ENCODE measurements at regions not wholly inside any gene's neighbourhood (a gene's known extent, or its start where the extent isn't known, plus 50 kb on each side); places are given as distances from the start of the nearest gene placed in this dataset.

DNA sequence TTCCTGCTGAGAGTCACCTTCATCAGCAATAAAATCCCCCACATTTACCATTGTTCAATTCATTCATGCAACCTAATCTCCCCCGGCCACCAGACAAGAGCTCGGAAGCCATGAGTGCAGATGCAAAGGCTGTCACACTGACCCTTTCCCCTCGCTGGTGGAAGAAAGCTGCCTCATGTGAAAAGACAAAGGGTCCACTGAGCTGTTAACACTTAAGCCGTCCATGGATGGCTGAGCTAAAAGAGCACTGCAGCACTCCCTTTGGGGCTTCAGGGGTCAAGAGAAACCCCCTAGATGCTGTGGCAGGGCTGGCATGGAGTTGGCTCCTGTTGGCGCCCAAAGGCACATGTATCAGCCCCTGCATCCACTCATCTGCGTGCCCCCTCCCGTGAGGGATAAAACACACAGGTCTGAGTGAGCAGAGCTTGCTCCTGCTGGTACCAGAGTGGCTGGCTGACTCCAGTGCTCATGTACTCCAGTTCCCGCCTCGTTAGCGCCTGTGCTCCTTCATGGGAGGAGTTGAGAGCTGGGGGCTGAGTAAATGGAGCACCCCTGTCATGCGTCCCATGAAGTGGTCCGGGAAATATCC lies 216.5 kb downstream of the PDHA2 start:
- TF ChIP-seq CTCF (conservative IDR thresholded peaks at IDR 0.05): no peak
- H3K27ac ChIP-seq: no peak overlapping the region

GRCh38 chr4:96063639-96064038 lies 223.7 kb downstream of the PDHA2 start:
- H3K27ac ChIP-seq: no peak overlapping the region
- no peak for TF ChIP-seq CTCF (conservative IDR thresholded peaks at IDR 0.05)

- no peak for TF ChIP-seq CTCF (conservative IDR thresholded peaks at IDR 0.05)
- H3K27ac ChIP-seq: no peak overlapping the region
Measured at GRCh38 chr4:96073461-96073860, 233.6 kb downstream of the PDHA2 start.

DNA sequence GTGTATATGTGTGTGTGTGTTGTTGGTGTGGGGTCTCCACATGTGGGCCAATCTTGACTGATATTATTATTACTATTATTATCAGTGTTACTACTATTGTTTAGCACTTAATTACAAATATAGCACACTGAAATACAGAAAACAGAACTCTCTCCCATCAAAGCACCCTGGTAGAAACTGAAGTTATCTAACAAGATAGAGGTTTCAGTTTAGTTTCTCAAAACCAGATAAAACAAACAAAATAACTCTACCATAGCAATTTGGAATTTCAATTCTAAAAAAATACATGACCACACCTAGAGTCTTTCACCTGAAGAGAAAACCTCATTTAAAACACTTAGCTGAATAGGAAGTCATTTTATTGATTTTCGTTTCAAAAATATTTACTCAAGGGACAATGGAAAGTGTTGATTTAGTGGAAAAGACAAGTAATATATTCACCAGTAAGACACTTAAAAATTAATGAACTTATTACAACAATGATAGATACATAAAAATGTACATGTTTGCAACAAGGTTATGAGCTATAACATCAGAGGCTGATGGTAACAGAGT lies 252.3 kb downstream of the PDHA2 start:
- peak overlapping the region; percentile 76 for H3K27ac ChIP-seq
- no peak for TF ChIP-seq CTCF (conservative IDR thresholded peaks at IDR 0.05)

DNA sequence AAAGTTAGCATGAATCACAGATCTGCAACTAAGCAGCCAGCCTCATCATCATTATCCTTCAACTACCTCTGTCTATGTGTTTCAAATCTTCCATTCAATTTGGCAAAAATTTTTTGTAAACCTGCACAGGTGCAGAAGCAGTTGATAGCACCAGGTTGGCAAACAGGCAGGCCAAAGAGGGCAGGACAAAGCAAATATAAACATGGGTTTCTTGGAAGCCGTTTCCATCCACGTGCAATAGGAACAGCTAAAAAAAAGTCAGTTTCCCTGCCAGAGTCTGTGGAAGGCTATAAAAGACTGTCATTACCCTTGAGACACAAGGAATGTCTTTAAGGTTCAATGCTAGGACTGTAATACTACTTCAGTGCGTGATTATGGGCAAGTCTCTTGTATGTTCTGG lies 253.2 kb downstream of the PDHA2 start:
- H3K27ac ChIP-seq: peak overlapping the region; percentile 76
- no peak for TF ChIP-seq CTCF (conservative IDR thresholded peaks at IDR 0.05)

DNA sequence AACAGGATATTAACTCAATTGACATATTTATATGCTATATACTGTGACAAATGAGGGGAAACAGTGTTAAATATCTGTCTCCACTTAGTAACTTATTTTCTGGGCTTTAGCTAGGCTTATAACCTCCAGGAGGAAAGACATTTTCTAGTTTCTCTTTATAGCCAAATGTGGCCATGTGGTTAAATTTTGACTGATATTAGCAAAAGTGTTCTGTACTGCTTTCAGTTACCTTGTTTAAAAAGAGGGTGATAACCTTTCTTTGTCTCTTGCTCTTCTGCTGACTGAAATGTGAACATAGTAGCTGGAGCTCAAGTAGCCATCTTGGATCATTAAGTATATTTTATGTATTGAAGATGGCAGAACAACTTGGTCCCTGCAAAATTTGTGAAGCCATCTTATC lies 253.7 kb downstream of the PDHA2 start:
- TF ChIP-seq CTCF (conservative IDR thresholded peaks at IDR 0.05): no peak
- H3K27ac ChIP-seq: peak overlapping the region; percentile 76

- H3K27ac ChIP-seq: peak overlapping the region; percentile 76
- no peak for TF ChIP-seq CTCF (conservative IDR thresholded peaks at IDR 0.05)
Measured at GRCh38 chr4:96094183-96094582, 254.3 kb downstream of the PDHA2 start.
